MG63 (cell line): ENCODE measurements at regions not wholly inside any gene's neighbourhood (a gene's known extent, or its start where the extent isn't known, plus 50 kb on each side); places are given as distances from the start of the nearest gene placed in this dataset.
"Not testable (repeated sequence)": the region's sequence is repeated elsewhere in the genome, so short reads cannot be mapped to it uniquely, and the experiment has no call there.

Experiments
- DNase-seq: peaks from one replicate; pipeline ENCODE4 v3.0.0-alpha.2; 2020
- H3K27me3 ChIP-seq: fragments of 250-450 bp; sonication (Bioruptor Pico); 2 replicates; pipeline ENCODE4 v1.5.1; 2020; ENCODE audit warnings: mild to moderate bottlenecking, moderate library complexity
- H3K36me3 ChIP-seq: fragments of 250-450 bp; sonication (Bioruptor Pico); 2 replicates; pipeline ENCODE4 v1.5.1; 2020; ENCODE audit warnings: mild to moderate bottlenecking, moderate library complexity
- H3K4me3 ChIP-seq: fragments of 250-450 bp; sonication (Bioruptor Pico); 2 replicates; pipeline ENCODE4 v1.5.1; 2020; ENCODE audit warnings: mild to moderate bottlenecking, moderate library complexity
- H3K9me3 ChIP-seq: fragments of 250-450 bp; sonication (Bioruptor Pico); 2 replicates; pipeline ENCODE4 v1.5.1; 2020; ENCODE audit warnings: mild to moderate bottlenecking, moderate library complexity

- no peaks in the 10 kb centered on the region for H3K36me3 ChIP-seq
- DNase-seq: no peak
Measured at GRCh38 chr6:74000666-74001490, 304.9 kb downstream of the CD109 start.

GRCh38 chr6:73990609-73991238 lies 294.7 kb downstream of the CD109 start:
- not testable (repeated sequence) for H3K4me3 ChIP-seq, H3K9me3 ChIP-seq, H3K27me3 ChIP-seq, H3K36me3 ChIP-seq, DNase-seq

More at GRCh38 chr6:74000666-74001490, 304.9 kb downstream of the CD109 start:
- Histone ChIP-seq H3K4me3 (no peak overlapping the region), H3K27me3 (no peaks in the 10 kb centered on the region), H3K9me3 (peaks cover 2% of the 10 kb centered on the region; the same call in 1 of the 2 replicates)

GRCh38 chr6:73989428-73989827 lies 293.4 kb downstream of the CD109 start:
- Histone ChIP-seq H3K4me3 (no peak overlapping the region), H3K36me3 (no peaks in the 10 kb centered on the region), H3K27me3 (no peaks in the 10 kb centered on the region), H3K9me3 (no peaks in the 10 kb centered on the region; the same call in 1 of the 2 replicates)
- no peak for DNase-seq

GRCh38 chr6:73985891-73986290 lies 289.9 kb downstream of the CD109 start:
- Histone ChIP-seq H3K9me3 (no peaks in the 10 kb centered on the region; the same call in 1 of the 2 replicates), H3K36me3 (no peaks in the 10 kb centered on the region), H3K4me3 (no peak overlapping the region), H3K27me3 (no peaks in the 10 kb centered on the region)
- DNase-seq: peak; percentile 74

- DNase-seq: no peak
- H3K4me3 ChIP-seq: no peak overlapping the region
- H3K36me3 ChIP-seq: no peaks in the 10 kb centered on the region
- no peaks in the 10 kb centered on the region; the same call in 1 of the 2 replicates for H3K9me3 ChIP-seq
- H3K27me3 ChIP-seq: no peaks in the 10 kb centered on the region
Measured at GRCh38 chr6:73984571-73985210, 288.7 kb downstream of the CD109 start.

GRCh38 chr6:73983367-73983766 lies 287.4 kb downstream of the CD109 start:
- H3K9me3 ChIP-seq: no peaks in the 10 kb centered on the region; the same call in 1 of the 2 replicates
- no peaks in the 10 kb centered on the region for H3K27me3 ChIP-seq
- no peak overlapping the region for H3K4me3 ChIP-seq
- no peak for DNase-seq
- no peaks in the 10 kb centered on the region for H3K36me3 ChIP-seq

- peak; percentile 14 for DNase-seq
- no peaks in the 10 kb centered on the region for H3K27me3 ChIP-seq
- H3K9me3 ChIP-seq: peaks cover 2% of the 10 kb centered on the region; the same call in 1 of the 2 replicates
- no peaks in the 10 kb centered on the region for H3K36me3 ChIP-seq
- no peak overlapping the region for H3K4me3 ChIP-seq
Measured at GRCh38 chr6:73980096-73980495, 284.1 kb downstream of the CD109 start.

GRCh38 chr6:73978330-73978729 lies 282.3 kb downstream of the CD109 start:
- H3K9me3 ChIP-seq: peaks cover 2% of the 10 kb centered on the region; the same call in 1 of the 2 replicates
- H3K36me3 ChIP-seq: no peaks in the 10 kb centered on the region
- H3K27me3 ChIP-seq: no peaks in the 10 kb centered on the region
- DNase-seq: no peak
- H3K4me3 ChIP-seq: no peak overlapping the region

GRCh38 chr6:73972518-73972917 lies 276.5 kb downstream of the CD109 start:
- H3K9me3 ChIP-seq, DNase-seq, H3K4me3 ChIP-seq, H3K27me3 ChIP-seq, H3K36me3 ChIP-seq: not testable (repeated sequence)

GRCh38 chr6:73969971-73970970 lies 274.3 kb downstream of the CD109 start:
- no peaks in the 10 kb centered on the region for H3K36me3 ChIP-seq
- no peaks in the 10 kb centered on the region for H3K9me3 ChIP-seq
- no peaks in the 10 kb centered on the region for H3K27me3 ChIP-seq
- DNase-seq: no peak
- H3K4me3 ChIP-seq: no peak overlapping the region

- Histone ChIP-seq H3K36me3 (no peaks in the 10 kb centered on the region), H3K4me3 (no peak overlapping the region), H3K27me3 (no peaks in the 10 kb centered on the region), H3K9me3 (no peaks in the 10 kb centered on the region)
- no peak for DNase-seq
Measured at GRCh38 chr6:73968221-73968757, 272.3 kb downstream of the CD109 start.

- Histone ChIP-seq H3K27me3 (no peaks in the 10 kb centered on the region), H3K4me3 (no peak overlapping the region), H3K36me3 (no peaks in the 10 kb centered on the region), H3K9me3 (no peaks in the 10 kb centered on the region)
- DNase-seq: no peak
Measured at GRCh38 chr6:73965539-73966029, 269.6 kb downstream of the CD109 start.

GRCh38 chr6:73964241-73964854 lies 268.3 kb downstream of the CD109 start:
- Histone ChIP-seq H3K27me3 (no peaks in the 10 kb centered on the region), H3K9me3 (no peaks in the 10 kb centered on the region), H3K36me3 (no peaks in the 10 kb centered on the region), H3K4me3 (no peak overlapping the region)
- no peak for DNase-seq

- H3K27me3 ChIP-seq: no peaks in the 10 kb centered on the region
- H3K36me3 ChIP-seq: no peaks in the 10 kb centered on the region
- DNase-seq: no peak
- no peak overlapping the region for H3K4me3 ChIP-seq
- no peaks in the 10 kb centered on the region for H3K9me3 ChIP-seq
Measured at GRCh38 chr6:73962884-73963283, 266.9 kb downstream of the CD109 start.

- no peaks in the 10 kb centered on the region for H3K27me3 ChIP-seq
- H3K4me3 ChIP-seq: no peak overlapping the region
- no peaks in the 10 kb centered on the region for H3K9me3 ChIP-seq
- no peak for DNase-seq
- H3K36me3 ChIP-seq: no peaks in the 10 kb centered on the region
Measured at GRCh38 chr6:73956305-73956704, 260.3 kb downstream of the CD109 start.
